CD4-positive, alpha-beta T cell (primary cell): ENCODE measurements at regions not wholly inside any gene's neighbourhood (a gene's known extent, or its start where the extent isn't known, plus 50 kb on each side); places are given as distances from the start of the nearest gene placed in this dataset.

ENCODE experiments used
- ATAC-seq: fragments of 200-7000 bp; cut with Tn5 transposase; one replicate; pipeline ENCODE4 v1.10.0; 2022; ENCODE audit warnings: mild to moderate bottlenecking; ENCODE audit not compliant: poor library complexity
- CTCF ChIA-PET: fragments of 350-600 bp; sonication (Branson Sonifier 250); formaldehyde crosslinking; loops from one replicate; lab custom pipeline; 2021; ENCODE audit warnings: antibody characterized with exemption, inconsistent platforms; lab: Charles Lee
- POLR2A ChIA-PET: fragments of 350-600 bp; sonication (Branson Sonifier 250); formaldehyde crosslinking; loops from one replicate; lab custom pipeline; 2021; ENCODE audit warnings: antibody characterized with exemption, inconsistent platforms; lab: Charles Lee
- DNase-seq, 14 experiments: peaks; one replicate each; pipeline ENCODE4 v3.0.0-alpha.2; 2013 to 2020; ENCODE audit warnings: mixed read lengths in 2 of 14
- H3K27ac ChIP-seq, 2 donors: one replicate each; pipeline versions ENCODE4 v1.5.1 to v1.7.0; 2013; ENCODE audit warnings: low read length in 2 of 2, low read depth in 1 of 2, mild to moderate bottlenecking in 1 of 2
- H3K27me3 ChIP-seq, 2 experiments: 1 replicate in 1 of 2; 2 replicates in 1 of 2; pipeline versions ENCODE4 v1.6.1 to v1.7.0; 2013; ENCODE audit warnings: low read length in 2 of 2, control low read depth in 1 of 2, mild to moderate bottlenecking in 1 of 2, moderate library complexity in 1 of 2; ENCODE audit not compliant: insufficient read depth in 2 of 2, control insufficient read depth in 1 of 2
- H3K36me3 ChIP-seq: one replicate; pipeline ENCODE4 v1.6.1; 2013; ENCODE audit warnings: low read length, control low read depth; ENCODE audit not compliant: insufficient read depth
- H3K4me1 ChIP-seq: one replicate; pipeline ENCODE4 v1.6.1; 2013; ENCODE audit warnings: low read length, control low read depth; ENCODE audit not compliant: insufficient read depth
- H3K4me3 ChIP-seq: one replicate; pipeline ENCODE4 v1.5.1; 2013; ENCODE audit warnings: mild to moderate bottlenecking, low read length, moderate library complexity
- H3K9me3 ChIP-seq, 2 experiments: 1 replicate in 1 of 2; 2 replicates in 1 of 2; pipeline versions ENCODE4 v1.6.1 to v1.7.0; 2013; ENCODE audit warnings: low read length in 2 of 2, mild to moderate bottlenecking in 2 of 2, control low read depth in 1 of 2, moderate library complexity in 1 of 2; ENCODE audit not compliant: control insufficient read depth in 1 of 2, insufficient read depth in 1 of 2
- H3K27ac Mint-ChIP-seq: one replicate; pipeline ENCODE4 v1.8.0; 2020; ENCODE audit warnings: mixed read lengths
- H3K27me3 Mint-ChIP-seq: one replicate; pipeline ENCODE4 v1.8.0; 2021; ENCODE audit warnings: mixed read lengths
- H3K36me3 Mint-ChIP-seq: one replicate; pipeline ENCODE4 v1.8.0; 2021; ENCODE audit warnings: low read depth, mixed read lengths
- H3K4me1 Mint-ChIP-seq: one replicate; pipeline ENCODE4 v1.8.0; 2021; ENCODE audit warnings: low read depth, mixed read lengths
- H3K4me3 Mint-ChIP-seq: one replicate; pipeline ENCODE4 v1.8.0; 2020; ENCODE audit warnings: mild to moderate bottlenecking, mixed read lengths
- H3K9me3 Mint-ChIP-seq: one replicate; pipeline ENCODE4 v1.8.0; 2020; ENCODE audit warnings: mixed read lengths
- intact Hi-C, 2 experiments: fragments of 100-400 bp; cut with DNase I in 1 of 2; cut with micrococcal nuclease in 1 of 2; formaldehyde crosslinking; loops; one replicate each; pipeline versions ENCODE4 v1.15.1 to v1.9.0; 2023 to 2025; cut with DNase I, micrococcal nuclease
- TF ChIP-seq, protein P1 (sequence below): fragments of 200-600 bp; IDR thresholded peaks from one replicate; pipeline ENCODE4 v1.8.0; 2022; ENCODE audit warnings: antibody characterized with exemption, mild to moderate bottlenecking

DNA sequence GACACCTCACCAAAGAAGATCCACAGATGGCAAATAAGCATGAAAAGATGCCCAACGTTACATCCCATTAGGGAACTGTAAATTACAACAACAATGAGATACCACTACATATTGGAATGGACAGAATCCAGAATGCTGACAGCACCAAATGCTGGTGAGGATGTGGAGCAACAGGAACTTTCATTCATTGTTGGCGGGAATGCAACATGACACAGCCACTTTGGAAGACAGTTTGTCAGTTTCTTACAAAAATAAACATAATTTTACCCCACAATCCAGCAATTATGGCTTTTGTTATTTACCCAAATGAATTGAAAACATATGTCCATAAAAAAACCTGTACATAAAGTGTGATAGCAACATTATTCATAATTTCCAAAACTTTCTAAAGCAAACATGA, 176.8 kb downstream of the C7orf25 start:
- no peaks in the 10 kb centered on the region for H3K36me3 Mint-ChIP-seq
- Histone ChIP-seq H3K9me3 (peaks cover 0 to 5% of the 10 kb centered on the region in 2 experiments), H3K27ac (no peak overlapping the region), H3K27me3 (no peaks in the 10 kb centered on the region), H3K4me1 (no peaks in the 10 kb centered on the region), H3K36me3 (no peaks in the 10 kb centered on the region), H3K4me3 (no peak overlapping the region)
- CTCF ChIA-PET: no interaction called here
- DNase-seq: no peak
- no peaks in the 10 kb centered on the region for H3K4me1 Mint-ChIP-seq
- no peaks in the 10 kb centered on the region for H3K27me3 Mint-ChIP-seq
- TF ChIP-seq, protein P1, sequence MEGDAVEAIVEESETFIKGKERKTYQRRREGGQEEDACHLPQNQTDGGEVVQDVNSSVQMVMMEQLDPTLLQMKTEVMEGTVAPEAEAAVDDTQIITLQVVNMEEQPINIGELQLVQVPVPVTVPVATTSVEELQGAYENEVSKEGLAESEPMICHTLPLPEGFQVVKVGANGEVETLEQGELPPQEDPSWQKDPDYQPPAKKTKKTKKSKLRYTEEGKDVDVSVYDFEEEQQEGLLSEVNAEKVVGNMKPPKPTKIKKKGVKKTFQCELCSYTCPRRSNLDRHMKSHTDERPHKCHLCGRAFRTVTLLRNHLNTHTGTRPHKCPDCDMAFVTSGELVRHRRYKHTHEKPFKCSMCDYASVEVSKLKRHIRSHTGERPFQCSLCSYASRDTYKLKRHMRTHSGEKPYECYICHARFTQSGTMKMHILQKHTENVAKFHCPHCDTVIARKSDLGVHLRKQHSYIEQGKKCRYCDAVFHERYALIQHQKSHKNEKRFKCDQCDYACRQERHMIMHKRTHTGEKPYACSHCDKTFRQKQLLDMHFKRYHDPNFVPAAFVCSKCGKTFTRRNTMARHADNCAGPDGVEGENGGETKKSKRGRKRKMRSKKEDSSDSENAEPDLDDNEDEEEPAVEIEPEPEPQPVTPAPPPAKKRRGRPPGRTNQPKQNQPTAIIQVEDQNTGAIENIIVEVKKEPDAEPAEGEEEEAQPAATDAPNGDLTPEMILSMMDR: no peak
- H3K27ac Mint-ChIP-seq: no peak overlapping the region
- intact Hi-C loops: no loop called here
- no peak overlapping the region for H3K4me3 Mint-ChIP-seq
- H3K9me3 Mint-ChIP-seq: no peaks in the 10 kb centered on the region
- no peak for ATAC-seq
- POLR2A ChIA-PET: no interaction called here

DNA sequence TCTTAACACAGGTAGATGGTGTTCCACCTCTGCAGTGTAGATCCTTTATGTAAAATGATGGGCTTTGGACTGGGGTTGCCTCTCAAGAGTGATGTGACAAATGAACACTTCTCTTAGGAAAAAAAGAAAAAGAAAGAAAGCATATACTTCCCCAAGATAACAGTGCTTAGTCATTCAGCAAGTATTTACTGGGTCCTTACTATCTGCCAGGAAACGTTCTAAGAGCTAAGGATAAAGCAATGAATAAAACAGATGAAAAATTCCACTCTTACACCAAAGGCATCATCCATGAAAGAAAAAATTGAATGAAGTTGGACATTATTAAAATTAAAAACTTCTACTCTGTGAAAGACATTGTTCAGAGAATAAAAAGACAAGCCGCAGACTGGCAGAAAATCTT, 177.3 kb downstream of the C7orf25 start:
- CTCF ChIA-PET: no interaction called here
- POLR2A ChIA-PET: no interaction called here

DNA sequence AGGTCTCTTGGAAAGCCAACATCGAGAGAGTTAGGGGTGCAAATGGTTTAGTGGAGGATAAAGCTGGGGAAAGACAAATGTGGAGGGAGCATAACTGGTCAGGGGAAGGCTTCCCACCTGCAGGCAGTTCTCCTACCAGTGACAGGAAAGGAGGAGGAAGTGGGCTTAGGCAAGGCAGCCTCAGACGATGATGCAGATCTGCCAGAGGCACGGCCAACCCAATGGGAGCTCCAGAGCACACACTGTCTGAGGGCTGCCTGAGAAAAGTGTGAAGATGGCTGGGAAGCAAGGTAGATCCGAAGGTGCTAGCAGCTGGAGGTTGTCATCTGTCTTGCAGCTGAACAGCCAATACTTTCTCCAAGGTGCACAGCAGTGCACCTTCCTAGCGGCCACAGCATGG, 178.8 kb downstream of the C7orf25 start:
- Histone ChIP-seq H3K4me1 (no peaks in the 10 kb centered on the region), H3K36me3 (no peaks in the 10 kb centered on the region), H3K27ac (no peak overlapping the region), H3K27me3 (peaks cover 3% of the 10 kb centered on the region in 2 experiments), H3K4me3 (no peak overlapping the region), H3K9me3 (peaks cover 0 to 5% of the 10 kb centered on the region in 2 experiments)
- TF ChIP-seq, protein P1: no peak
- intact Hi-C loops: no loop called here
- Mint-ChIP-seq H3K27ac (no peak overlapping the region), H3K4me3 (no peak overlapping the region), H3K36me3 (no peaks in the 10 kb centered on the region), H3K9me3 (no peaks in the 10 kb centered on the region), H3K4me1 (no peaks in the 10 kb centered on the region), H3K27me3 (no peaks in the 10 kb centered on the region)
- ATAC-seq (no peak), DNase-seq (no peak)
- ChIA-PET CTCF (no interaction called here), POLR2A (no interaction called here)

More for the DNA sequence above, 177.3 kb downstream of the C7orf25 start:
- intact Hi-C loops: no loop called here
- ATAC-seq (no peak), DNase-seq (no peak)
- peaks cover 0 to 5% of the 10 kb centered on the region in 2 experiments for H3K9me3 ChIP-seq
- H3K36me3 Mint-ChIP-seq: no peaks in the 10 kb centered on the region
- H3K9me3 Mint-ChIP-seq: no peaks in the 10 kb centered on the region
- H3K27me3 Mint-ChIP-seq: no peaks in the 10 kb centered on the region
- H3K27me3 ChIP-seq: no peaks in the 10 kb centered on the region
- no peak overlapping the region for H3K4me3 ChIP-seq
- H3K27ac Mint-ChIP-seq: no peak overlapping the region
- no peaks in the 10 kb centered on the region for H3K4me1 Mint-ChIP-seq
- no peaks in the 10 kb centered on the region for H3K36me3 ChIP-seq
- no peak overlapping the region for H3K4me3 Mint-ChIP-seq
- no peak overlapping the region for H3K27ac ChIP-seq
- TF ChIP-seq, protein P1: no peak
- no peaks in the 10 kb centered on the region for H3K4me1 ChIP-seq
